DND-41 (cell line): ENCODE measurements at regions not wholly inside any gene's neighbourhood (a gene's known extent, or its start where the extent isn't known, plus 50 kb on each side); places are given as distances from the start of the nearest gene placed in this dataset.

Source experiments
- ATAC-seq: fragments of 200-7000 bp; cut with Tn5 transposase; 3 replicates; pipeline ENCODE4 v1.9.1; 2021; ENCODE audit warnings: low read depth; ENCODE audit not compliant: insufficient read depth
- DNase-seq: peaks from one replicate; pipeline ENCODE4 v3.0.0-alpha.2; 2020
- H2AFZ ChIP-seq: 2 replicates; pipeline ENCODE4 v1.6.0; 2012; ENCODE audit warnings: low read depth, low read length
- H3K27ac ChIP-seq: 2 replicates; pipeline ENCODE4 v1.5.1; 2012; ENCODE audit warnings: low read length, inconsistent platforms
- H3K27me3 ChIP-seq: fragments of 200-600 bp; sonication (generic); 2 replicates; pipeline ENCODE4 v1.6.0; 2012; ENCODE audit warnings: low read length, mild to moderate bottlenecking, inconsistent platforms; ENCODE audit not compliant: insufficient read depth, poor library complexity
- H3K36me3 ChIP-seq: 2 replicates; pipeline ENCODE4 v1.5.1; 2012; ENCODE audit warnings: low read length, inconsistent platforms; ENCODE audit not compliant: insufficient read depth
- H3K4me1 ChIP-seq: 2 replicates; pipeline ENCODE4 v1.5.1; 2012; ENCODE audit warnings: mild to moderate bottlenecking, low read length; ENCODE audit not compliant: insufficient read depth
- H3K4me2 ChIP-seq: 2 replicates; pipeline ENCODE4 v1.6.0; 2012; ENCODE audit warnings: mild to moderate bottlenecking, moderate library complexity, low read length, inconsistent platforms; ENCODE audit not compliant: insufficient read depth
- H3K4me3 ChIP-seq, 2 experiments: fragments of 200-600 bp in 1 of 2; shearing (Covaris generic) in 1 of 2; 2 replicates each; pipeline ENCODE4 v1.5.1; 2012 to 2016; ENCODE audit warnings: inconsistent platforms in 2 of 2, low read length in 2 of 2, mild to moderate bottlenecking in 2 of 2, low read depth in 1 of 2, moderate library complexity in 1 of 2
- H3K79me2 ChIP-seq: 2 replicates; pipeline ENCODE4 v1.6.0; 2012; ENCODE audit warnings: low read length, inconsistent platforms; ENCODE audit not compliant: insufficient read depth
- H3K9ac ChIP-seq: 2 replicates; pipeline ENCODE4 v1.6.0; 2012; ENCODE audit warnings: low read depth, mild to moderate bottlenecking, inconsistent platforms, low read length, moderate library complexity
- H3K9me3 ChIP-seq: 2 replicates; pipeline ENCODE4 v1.5.1; 2012; ENCODE audit warnings: low read length, moderate library complexity, mild to moderate bottlenecking, inconsistent platforms; ENCODE audit not compliant: insufficient read depth, severe bottlenecking
- H4K20me1 ChIP-seq: 2 replicates; pipeline ENCODE4 v1.6.0; 2012; ENCODE audit warnings: low read length; ENCODE audit not compliant: insufficient read depth
- CTCF ChIP-seq: IDR thresholded peaks from 2 replicates; pipeline ENCODE4 v1.5.1; 2012; ENCODE audit warnings: borderline replicate concordance, low read length, moderate library complexity, mild to moderate bottlenecking; ENCODE audit not compliant: poor library complexity, severe bottlenecking; ENCODE audit errors: extremely low read depth
- EZH2 ChIP-seq: IDR thresholded peaks from 3 replicates; pipeline ENCODE4 v1.6.1; 2012; ENCODE audit warnings: borderline replicate concordance, low read depth, mild to moderate bottlenecking, moderate library complexity, low read length, inconsistent platforms; ENCODE audit not compliant: severe bottlenecking

DNA sequence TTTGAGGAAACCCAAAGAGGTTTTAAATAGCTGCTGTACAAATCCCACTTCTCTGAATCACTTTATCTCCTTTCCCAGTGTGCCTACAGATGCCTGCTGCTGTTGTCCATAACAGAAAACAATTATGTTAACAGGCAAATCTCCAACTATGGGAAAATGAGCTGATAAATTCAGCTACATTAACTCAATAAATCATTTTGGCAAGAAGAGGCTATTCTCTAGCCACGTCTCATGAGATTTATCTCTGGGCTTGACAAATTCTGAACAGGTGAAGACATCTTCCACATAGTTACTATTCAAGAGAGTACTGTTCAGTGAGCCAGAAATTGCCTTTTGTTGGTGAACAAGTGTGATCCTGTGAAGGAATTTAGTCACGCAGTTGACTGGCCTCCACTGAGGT lies 327.1 kb upstream of the FMN2 start:
- H3K4me1 ChIP-seq: no peaks in the 10 kb centered on the region
- no peaks in the 10 kb centered on the region for H3K9me3 ChIP-seq
- no peak overlapping the region for H3K4me2 ChIP-seq
- H3K27me3 ChIP-seq: no peaks in the 10 kb centered on the region
- no peak for DNase-seq
- TF ChIP-seq CTCF: no peak
- TF ChIP-seq EZH2: no peak
- no peaks in the 10 kb centered on the region for H3K79me2 ChIP-seq
- ATAC-seq: no peak
- H3K4me3 ChIP-seq: no peak overlapping the region
- H2AFZ ChIP-seq: no peak overlapping the region
- H3K9ac ChIP-seq: no peak overlapping the region
- H4K20me1 ChIP-seq: no peaks in the 10 kb centered on the region
- no peaks in the 10 kb centered on the region for H3K36me3 ChIP-seq
- H3K27ac ChIP-seq: no peak overlapping the region

DNA sequence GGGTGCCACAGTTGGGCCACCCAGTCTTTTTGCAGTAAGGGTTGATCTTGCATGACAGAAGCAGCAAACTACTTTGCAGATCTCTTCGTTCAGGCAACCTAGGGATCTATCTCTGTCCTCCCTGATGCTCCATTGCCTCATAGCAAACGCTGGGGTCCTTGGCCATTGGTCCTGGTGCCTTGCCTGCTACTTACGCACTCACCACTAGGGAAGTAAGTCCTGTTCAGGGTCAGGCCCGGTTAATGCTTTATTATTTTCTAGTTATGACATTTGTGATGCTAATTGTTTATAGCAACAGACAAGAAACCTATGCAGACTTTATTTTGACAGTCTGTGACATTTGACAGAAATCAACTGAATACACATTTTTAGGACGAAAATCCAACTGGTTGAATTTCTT lies 326.5 kb upstream of the FMN2 start:
- no peak for ATAC-seq
- DNase-seq: no peak

DNA sequence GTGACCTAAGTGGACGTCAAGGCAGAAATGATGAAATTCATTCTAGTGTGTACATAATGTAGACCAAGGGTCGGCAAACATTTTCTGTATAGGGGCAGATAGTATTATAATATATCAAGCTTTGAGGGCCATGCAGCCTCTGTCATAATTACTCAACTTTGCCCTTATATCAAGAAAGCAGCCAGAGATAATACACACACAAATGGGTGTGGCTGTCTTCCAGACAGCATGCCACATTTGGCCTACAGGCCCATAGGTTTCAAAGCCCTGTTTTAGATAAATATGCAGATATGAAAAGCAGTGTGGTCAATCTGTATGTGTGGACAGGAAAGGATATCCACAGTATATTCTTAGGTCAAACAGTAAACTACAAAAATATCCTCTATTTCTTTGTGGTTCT lies 320.1 kb upstream of the FMN2 start:
- Histone ChIP-seq H3K27me3 (no peaks in the 10 kb centered on the region), H3K36me3 (no peaks in the 10 kb centered on the region), H3K4me1 (no peaks in the 10 kb centered on the region), H3K4me3 (no peak overlapping the region), H4K20me1 (no peaks in the 10 kb centered on the region), H3K9me3 (no peaks in the 10 kb centered on the region), H2AFZ (no peak overlapping the region), H3K4me2 (no peak overlapping the region), H3K9ac (no peak overlapping the region), H3K27ac (no peak overlapping the region), H3K79me2 (no peaks in the 10 kb centered on the region)
- no peak for DNase-seq
- no peak for ATAC-seq
- TF ChIP-seq CTCF (no peak), EZH2 (no peak)

More for the DNA sequence above, 326.5 kb upstream of the FMN2 start:
- Histone ChIP-seq H3K4me1 (no peaks in the 10 kb centered on the region), H3K4me3 (no peak overlapping the region), H3K36me3 (no peaks in the 10 kb centered on the region), H3K4me2 (no peak overlapping the region), H3K79me2 (no peaks in the 10 kb centered on the region), H3K9me3 (no peaks in the 10 kb centered on the region), H3K27me3 (no peaks in the 10 kb centered on the region), H4K20me1 (no peaks in the 10 kb centered on the region), H2AFZ (no peak overlapping the region), H3K27ac (no peak overlapping the region), H3K9ac (no peak overlapping the region)
- no peak for TF ChIP-seq CTCF
- no peak for TF ChIP-seq EZH2

DNA sequence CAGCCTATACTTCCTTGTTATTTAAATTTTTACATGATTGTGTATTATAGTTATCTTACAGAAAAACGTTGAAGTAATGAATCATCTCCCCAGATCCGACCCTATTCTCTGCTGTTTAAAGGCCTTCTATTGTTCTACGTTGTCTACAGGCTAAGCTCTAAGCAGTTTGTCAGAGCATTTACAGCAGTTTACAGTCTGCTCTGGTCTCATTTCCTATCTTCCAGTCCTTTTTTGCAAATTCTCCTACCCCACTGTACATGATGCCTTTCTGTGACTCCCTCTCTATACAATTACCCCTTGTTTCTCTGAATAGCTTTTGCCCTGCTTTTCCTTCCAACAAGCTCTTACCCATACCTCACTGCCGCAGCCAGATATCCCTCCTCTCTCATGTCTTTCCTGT lies 319.2 kb upstream of the FMN2 start:
- Histone ChIP-seq H3K27me3 (no peaks in the 10 kb centered on the region), H3K4me2 (no peak overlapping the region), H3K79me2 (no peaks in the 10 kb centered on the region), H3K9ac (no peak overlapping the region), H3K9me3 (no peaks in the 10 kb centered on the region), H3K36me3 (no peaks in the 10 kb centered on the region), H3K4me3 (no peak overlapping the region), H3K27ac (no peak overlapping the region), H4K20me1 (no peaks in the 10 kb centered on the region), H2AFZ (no peak overlapping the region), H3K4me1 (no peaks in the 10 kb centered on the region)
- no peak for TF ChIP-seq EZH2
- no peak for TF ChIP-seq CTCF
- no peak for ATAC-seq
- DNase-seq: no peak
